ENCODE measurements at regions not wholly inside any gene's neighbourhood (a gene's known extent, or its start where the extent isn't known, plus 50 kb on each side); places are given as distances from the start of the nearest gene placed in this dataset.
A peak's percentile ranks its signal among the peaks of the same experiment; 100 is the strongest.

DNA sequence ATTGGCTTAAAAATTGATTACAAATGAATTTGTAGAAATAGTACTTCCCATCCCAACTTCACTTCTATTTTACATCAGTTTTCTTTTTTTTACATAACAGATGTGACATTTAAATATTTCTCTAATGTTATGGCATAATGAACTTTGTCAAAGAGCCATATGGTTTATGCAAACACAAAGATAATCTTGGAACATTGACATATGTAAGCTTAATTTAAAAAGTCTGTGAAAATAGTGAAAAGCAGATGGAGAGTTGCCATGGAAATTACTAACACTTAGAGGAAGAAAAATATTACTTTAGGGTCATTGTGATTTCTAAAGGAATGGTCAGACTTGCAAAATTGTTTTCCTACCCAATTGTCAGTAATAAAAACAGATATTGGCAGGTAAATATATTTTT lies 232.4 kb downstream of the AEBP2 start:
- ChIA-PET CTCF (no interaction called here), POLR2A (ENCODE audit: unreplicated experiment) (no interaction called here)
- ATAC-seq (ENCODE audit: low read depth), result no peak
- Histone ChIP-seq H3K4ac (ENCODE audit: low read depth, low read length) (no peak overlapping the region), H3K56ac (ENCODE audit: extremely low read depth, insufficient read depth, low read length) (no peak overlapping the region), H2AK9ac (replicated peaks; ENCODE audit: low read depth, low read length, poor library complexity) (no peak overlapping the region), H4K20me1 (ENCODE audit: insufficient read depth, low read length) (no peaks in the 10 kb centered on the region), H3K4me3 (ENCODE audit: insufficient read depth, low read depth, low read length) (no peak overlapping the region), H3K9me3 (ENCODE audit: control insufficient read depth, insufficient read depth, low read length) (no peaks in the 10 kb centered on the region), H3K79me1 (ENCODE audit: low read depth in 1 of 2, low read length in 2 of 2) (no peaks in the 10 kb centered on the region), H3K4me1 (ENCODE audit: control insufficient read depth, insufficient read depth, low read length) (no peaks in the 10 kb centered on the region; the same call in 1 of the 2 replicates), H3K23ac (ENCODE audit: low read depth, low read length) (no peak overlapping the region), H3K27ac (ENCODE audit: insufficient read depth, low read length) (no peak overlapping the region), H3K36me3 (ENCODE audit: control insufficient read depth, insufficient read depth, low read length) (no peaks in the 10 kb centered on the region), H2BK120ac (ENCODE audit: low read depth, low read length) (no peak overlapping the region), H2AFZ (replicated peaks; ENCODE audit: low read length, poor library complexity) (no peak overlapping the region), H3K18ac (ENCODE audit: low read depth, low read length) (no peak overlapping the region), H3K4me2 (ENCODE audit: low read depth, low read length) (no peak overlapping the region), H3K9me1 (ENCODE audit: insufficient read depth, low read length) (no peaks in the 10 kb centered on the region), H2BK20ac (ENCODE audit: low read depth, low read length) (no peak overlapping the region), H3K9ac (ENCODE audit: low read depth, low read length) (no peak overlapping the region), H2AK5ac (ENCODE audit: low read depth, low read length) (no peak overlapping the region), H2BK5ac (ENCODE audit: low read depth, low read length, poor library complexity, severe bottlenecking) (no peak overlapping the region), H3K14ac (replicated peaks; ENCODE audit: low read depth, low read length) (no peak overlapping the region), H3K27me3 (ENCODE audit: control insufficient read depth, insufficient read depth, low read length) (no peaks in the 10 kb centered on the region), H4K8ac (ENCODE audit: low read depth in 2 of 2, low read length in 2 of 2) (no peak overlapping the region), H4K91ac (ENCODE audit: insufficient read depth, low read depth, low read length) (no peak overlapping the region), H4K5ac (ENCODE audit: low read depth, low read length) (no peak overlapping the region), H2BK15ac (ENCODE audit: low read depth, low read length) (no peak overlapping the region)
- in situ Hi-C loops (cut with MboI; ENCODE audit: low sequenced_read_pairs), result no loop called here
- peak; percentile 20 for DNase-seq
- BruUV-seq (replicated peaks), result no TSS peak
- intact Hi-C loops (cut with micrococcal nuclease), result no loop called here
- TF ChIP-seq MAFK (IDR thresholded peaks at IDR 0.05; ENCODE audit: low read depth, low read length), result no peak
- TF ChIP-seq, protein P1, sequence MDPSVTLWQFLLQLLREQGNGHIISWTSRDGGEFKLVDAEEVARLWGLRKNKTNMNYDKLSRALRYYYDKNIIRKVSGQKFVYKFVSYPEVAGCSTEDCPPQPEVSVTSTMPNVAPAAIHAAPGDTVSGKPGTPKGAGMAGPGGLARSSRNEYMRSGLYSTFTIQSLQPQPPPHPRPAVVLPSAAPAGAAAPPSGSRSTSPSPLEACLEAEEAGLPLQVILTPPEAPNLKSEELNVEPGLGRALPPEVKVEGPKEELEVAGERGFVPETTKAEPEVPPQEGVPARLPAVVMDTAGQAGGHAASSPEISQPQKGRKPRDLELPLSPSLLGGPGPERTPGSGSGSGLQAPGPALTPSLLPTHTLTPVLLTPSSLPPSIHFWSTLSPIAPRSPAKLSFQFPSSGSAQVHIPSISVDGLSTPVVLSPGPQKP (IDR thresholded peaks at IDR 0.05; ENCODE audit: borderline replicate concordance, low read depth, low read length), result no peak
- TF ChIP-seq RFX5 (IDR thresholded peaks at IDR 0.05; ENCODE audit: low read depth, low read length), result no peak
- dilution Hi-C loops (cut with HindIII; ENCODE audit: low sequenced_read_pairs, unreplicated experiment), result no loop called here
